ENCODE measurements at regions not wholly inside any gene's neighbourhood (a gene's known extent, or its start where the extent isn't known, plus 50 kb on each side); places are given as distances from the start of the nearest gene placed in this dataset.

GRCh38 chrX:45758738-45759397 lies 558.2 kb upstream of the DIPK2B start:
- DNase-seq (ENCODE audit: low read depth in 4 of 4, low spot score in 3 of 4): no peak

GRCh38 chrX:45758319-45758718 lies 557.6 kb upstream of the DIPK2B start:
- DNase-seq (ENCODE audit: low read depth in 4 of 4, low spot score in 3 of 4): no peak

- DNase-seq (ENCODE audit: low read depth in 4 of 4, low spot score in 3 of 4): no peak
Measured at GRCh38 chrX:45757272-45757671, 556.6 kb upstream of the DIPK2B start.

GRCh38 chrX:45756557-45756956 lies 555.9 kb upstream of the DIPK2B start:
- no peak for DNase-seq (ENCODE audit: low read depth in 4 of 4, low spot score in 3 of 4)

GRCh38 chrX:45755703-45756102 lies 555.0 kb upstream of the DIPK2B start:
- DNase-seq (ENCODE audit: low read depth in 4 of 4, low spot score in 3 of 4): no peak

GRCh38 chrX:45751156-45751555 lies 550.5 kb upstream of the DIPK2B start:
- no peak for DNase-seq (ENCODE audit: low read depth in 4 of 4, low spot score in 3 of 4)

- DNase-seq (ENCODE audit: low read depth in 4 of 4, low spot score in 3 of 4): no peak
Measured at GRCh38 chrX:45750639-45751038, 550.0 kb upstream of the DIPK2B start.

GRCh38 chrX:45749375-45749774 lies 548.7 kb upstream of the DIPK2B start:
- DNase-seq (ENCODE audit: low read depth in 4 of 4, low spot score in 3 of 4): no peak

- DNase-seq (ENCODE audit: low read depth in 4 of 4, low spot score in 3 of 4): no peak
Measured at GRCh38 chrX:45748369-45748774, 547.7 kb upstream of the DIPK2B start.

GRCh38 chrX:45747905-45748304 lies 547.2 kb upstream of the DIPK2B start:
- no peak for DNase-seq (ENCODE audit: low read depth in 4 of 4, low spot score in 3 of 4)

GRCh38 chrX:45745479-45745878 lies 544.8 kb upstream of the DIPK2B start:
- no peak for DNase-seq (ENCODE audit: low read depth in 4 of 4, low spot score in 3 of 4)

- DNase-seq (ENCODE audit: low read depth in 4 of 4, low spot score in 3 of 4): no peak
Measured at GRCh38 chrX:45743906-45744625, 543.4 kb upstream of the DIPK2B start.

GRCh38 chrX:45743081-45743533 lies 542.4 kb upstream of the DIPK2B start:
- DNase-seq (ENCODE audit: low read depth in 4 of 4, low spot score in 3 of 4): no peak

GRCh38 chrX:45740291-45740690 lies 539.6 kb upstream of the DIPK2B start:
- DNase-seq (ENCODE audit: low read depth in 4 of 4, low spot score in 3 of 4): no peak

- DNase-seq (ENCODE audit: low read depth in 4 of 4, low spot score in 3 of 4): no peak
Measured at GRCh38 chrX:45735571-45735970, 534.9 kb upstream of the DIPK2B start.

- DNase-seq (ENCODE audit: low read depth in 4 of 4, low spot score in 3 of 4): no peak
Measured at GRCh38 chrX:45731448-45731847, 530.8 kb upstream of the DIPK2B start.

- DNase-seq (ENCODE audit: low read depth in 4 of 4, low spot score in 3 of 4): no peak
Measured at GRCh38 chrX:45727761-45728160, 527.1 kb upstream of the DIPK2B start.

GRCh38 chrX:45722471-45722870 lies 521.8 kb upstream of the DIPK2B start:
- no peak for DNase-seq (ENCODE audit: low read depth in 4 of 4, low spot score in 3 of 4)

- DNase-seq (ENCODE audit: low read depth in 4 of 4, low spot score in 3 of 4): no peak
Measured at GRCh38 chrX:45719751-45720501, 519.2 kb upstream of the DIPK2B start.

- DNase-seq (ENCODE audit: low read depth in 4 of 4, low spot score in 3 of 4): no peak
Measured at GRCh38 chrX:45718676-45719075, 518.0 kb upstream of the DIPK2B start.

- DNase-seq (ENCODE audit: low read depth in 4 of 4, low spot score in 3 of 4): no peak
Measured at GRCh38 chrX:45716750-45717149, 516.1 kb upstream of the DIPK2B start.

GRCh38 chrX:45715748-45716147 lies 515.1 kb upstream of the DIPK2B start:
- DNase-seq (ENCODE audit: low read depth in 4 of 4, low spot score in 3 of 4): no peak

Data from left renal pelvis (tissue), 4 donors.